Vagina (tissue), 2 donors: ENCODE measurements at regions not wholly inside any gene's neighbourhood (a gene's known extent, or its start where the extent isn't known, plus 50 kb on each side); places are given as distances from the start of the nearest gene placed in this dataset.

ENCODE experiments used
- POLR2A ChIP-seq, 2 donors: fragments of 450-650 bp; IDR thresholded peaks; one replicate each; pipeline ENCODE4 v1.6.1; 2017; ENCODE audit warnings: antibody characterized with exemption in 2 of 2, mild to moderate bottlenecking in 2 of 2, moderate library complexity in 2 of 2
- POLR2AphosphoS5 ChIP-seq, 2 donors: sonication (generic); formaldehyde crosslinking; IDR thresholded peaks; one replicate each; pipeline ENCODE4 v1.9.0; 2017; ENCODE audit warnings: antibody characterized with exemption in 2 of 2, mild to moderate bottlenecking in 2 of 2, low read depth in 1 of 2; ENCODE audit not compliant: insufficient read depth in 1 of 2
- TF ChIP-seq, protein P1 (sequence below), 3 experiments: fragments of 450-650 bp in 2 of 3; fragments of 200-600 bp in 1 of 3; sonication (generic) in 1 of 3; IDR thresholded peaks; one replicate each; pipeline ENCODE4 v1.5.1; 2017 to 2019; ENCODE audit warnings: antibody characterized with exemption in 3 of 3, mild to moderate bottlenecking in 2 of 3, moderate library complexity in 2 of 3

DNA sequence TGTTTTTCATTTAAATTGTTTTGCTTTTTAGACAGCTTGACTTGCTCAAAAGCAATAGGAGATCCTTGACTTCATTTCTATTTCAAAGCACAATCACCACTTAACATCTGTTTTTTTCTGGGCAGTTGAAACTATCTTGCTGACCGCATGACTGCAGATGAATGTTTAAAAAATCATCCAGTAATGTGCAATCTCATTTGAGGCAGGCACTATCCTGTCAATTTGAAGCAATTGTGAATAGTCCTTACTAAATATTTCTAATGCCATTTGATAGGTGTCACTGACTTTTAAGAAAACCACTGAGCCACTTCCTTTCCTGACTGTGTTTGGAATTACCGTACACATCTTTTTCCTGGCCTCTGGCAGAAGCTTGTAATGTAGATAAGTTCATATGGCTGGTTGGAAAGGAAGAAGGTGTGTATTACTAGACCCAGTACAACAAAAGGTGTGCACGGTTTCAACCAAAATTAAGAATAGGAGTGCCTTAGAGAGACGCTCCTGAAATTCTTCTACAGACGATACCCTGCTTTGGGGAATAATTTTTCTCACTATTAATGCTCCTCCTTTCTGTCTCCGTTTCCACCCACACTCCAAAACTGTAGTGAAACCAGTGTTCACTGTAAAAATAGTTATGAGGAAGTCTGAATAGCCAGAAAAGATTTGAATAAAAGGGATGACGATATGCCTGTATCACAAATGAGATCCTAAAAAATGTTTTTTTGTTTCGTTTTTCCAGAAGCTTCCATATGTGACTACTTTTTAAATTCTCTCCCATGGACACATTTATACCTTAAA lies 136.7 kb upstream of the MOCS2 start:
- TF ChIP-seq, protein P1, sequence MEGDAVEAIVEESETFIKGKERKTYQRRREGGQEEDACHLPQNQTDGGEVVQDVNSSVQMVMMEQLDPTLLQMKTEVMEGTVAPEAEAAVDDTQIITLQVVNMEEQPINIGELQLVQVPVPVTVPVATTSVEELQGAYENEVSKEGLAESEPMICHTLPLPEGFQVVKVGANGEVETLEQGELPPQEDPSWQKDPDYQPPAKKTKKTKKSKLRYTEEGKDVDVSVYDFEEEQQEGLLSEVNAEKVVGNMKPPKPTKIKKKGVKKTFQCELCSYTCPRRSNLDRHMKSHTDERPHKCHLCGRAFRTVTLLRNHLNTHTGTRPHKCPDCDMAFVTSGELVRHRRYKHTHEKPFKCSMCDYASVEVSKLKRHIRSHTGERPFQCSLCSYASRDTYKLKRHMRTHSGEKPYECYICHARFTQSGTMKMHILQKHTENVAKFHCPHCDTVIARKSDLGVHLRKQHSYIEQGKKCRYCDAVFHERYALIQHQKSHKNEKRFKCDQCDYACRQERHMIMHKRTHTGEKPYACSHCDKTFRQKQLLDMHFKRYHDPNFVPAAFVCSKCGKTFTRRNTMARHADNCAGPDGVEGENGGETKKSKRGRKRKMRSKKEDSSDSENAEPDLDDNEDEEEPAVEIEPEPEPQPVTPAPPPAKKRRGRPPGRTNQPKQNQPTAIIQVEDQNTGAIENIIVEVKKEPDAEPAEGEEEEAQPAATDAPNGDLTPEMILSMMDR (IDR thresholded peaks at IDR 0.05) = no peak
- TF ChIP-seq POLR2AphosphoS5 (IDR thresholded peaks at IDR 0.05; ENCODE audit: insufficient read depth in 1 of 2, low read depth in 1 of 2) (no peak), POLR2A (IDR thresholded peaks at IDR 0.05) (no peak)
